Adrenal gland (tissue), 5 donors: ENCODE measurements at regions not wholly inside any gene's neighbourhood (a gene's known extent, or its start where the extent isn't known, plus 50 kb on each side); places are given as distances from the start of the nearest gene placed in this dataset.

Source experiments
- CTCF ChIP-seq, 6 experiments: fragments of 450-650 bp in 4 of 6; fragments of 200-600 bp in 2 of 6; sonication (generic) in 1 of 6; IDR thresholded peaks; 1 replicate in 5 of 6; 2 replicates in 1 of 6; pipeline versions ENCODE4 v1.5.1 to v1.8.0; 2016 to 2021; ENCODE audit warnings: antibody characterized with exemption in 6 of 6, mild to moderate bottlenecking in 2 of 6, moderate library complexity in 1 of 6
- POLR2A ChIP-seq, 2 donors: fragments of 450-650 bp; IDR thresholded peaks; one replicate each; pipeline ENCODE4 v1.6.1; 2017; ENCODE audit warnings: antibody characterized with exemption in 2 of 2, mild to moderate bottlenecking in 2 of 2, moderate library complexity in 1 of 2
- donor health status: DM: no; HTN: no; CAD: no.

DNA sequence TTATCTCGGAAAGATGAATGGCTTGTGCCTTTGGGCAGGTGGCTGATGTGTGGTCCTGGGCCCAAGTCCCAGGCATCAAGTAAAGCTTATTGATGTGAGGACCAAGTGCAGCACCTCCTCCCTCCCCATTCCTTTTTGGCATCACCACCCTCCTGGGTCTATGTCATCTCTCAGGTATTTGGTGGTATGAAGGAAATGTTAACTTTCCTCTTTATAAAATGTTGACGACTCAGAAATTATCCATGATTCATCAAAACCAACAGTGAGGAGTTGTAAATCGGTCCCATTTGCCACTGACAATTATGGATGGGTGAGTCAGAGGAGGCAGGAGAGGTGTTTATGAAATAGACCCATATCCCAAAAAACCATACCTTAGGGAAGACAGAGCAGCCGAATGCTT lies 229.4 kb upstream of the GATB start:
- TF ChIP-seq POLR2A (IDR thresholded peaks at IDR 0.05) (no peak), CTCF (IDR thresholded peaks at IDR 0.05) (no peak)
